MM.1S (cell line): ENCODE measurements at regions not wholly inside any gene's neighbourhood (a gene's known extent, or its start where the extent isn't known, plus 50 kb on each side); places are given as distances from the start of the nearest gene placed in this dataset.
"Not testable (repeated sequence)": the region's sequence is repeated elsewhere in the genome, so short reads cannot be mapped to it uniquely, and the experiment has no call there.

Source experiments
- DNase-seq: peaks from one replicate; pipeline ENCODE4 v3.0.0-alpha.2; 2015
- H2AFZ ChIP-seq: fragments of 300-600 bp; sonication (generic); 2 replicates; pipeline ENCODE4 v1.6.0; 2016; ENCODE audit warnings: antibody characterized with exemption, low read length
- H3F3A ChIP-seq: fragments of 300-600 bp; sonication (generic); 2 replicates; pipeline ENCODE4 v1.6.1; 2016; ENCODE audit warnings: mild to moderate bottlenecking, antibody characterized with exemption, low read length, moderate library complexity, mixed read lengths; ENCODE audit not compliant: insufficient read depth
- H3K27ac ChIP-seq: fragments of 300-600 bp; sonication (generic); 2 replicates; pipeline ENCODE4 v1.5.1; 2016; ENCODE audit warnings: mild to moderate bottlenecking, low read length
- H3K27me3 ChIP-seq: fragments of 300-600 bp; sonication (generic); replicated peaks from 2 replicates; pipeline ENCODE4 v1.6.0; 2016; ENCODE audit warnings: low read length; ENCODE audit not compliant: insufficient read depth
- H3K36me3 ChIP-seq: fragments of 300-600 bp; sonication (generic); replicated peaks from 2 replicates; pipeline ENCODE4 v1.6.1; 2016; ENCODE audit warnings: mild to moderate bottlenecking, low read length, mixed read lengths; ENCODE audit not compliant: insufficient read depth
- H3K4me1 ChIP-seq: fragments of 300-600 bp; sonication (generic); 2 replicates; pipeline ENCODE4 v1.6.1; 2016; ENCODE audit warnings: low read length, mixed read lengths
- H3K4me2 ChIP-seq: fragments of 300-600 bp; sonication (generic); 2 replicates; pipeline ENCODE4 v1.6.0; 2016; ENCODE audit warnings: low read depth, low read length
- H3K4me3 ChIP-seq: fragments of 300-600 bp; sonication (generic); 2 replicates; pipeline ENCODE4 v1.5.1; 2016; ENCODE audit warnings: low read length, mixed read lengths
- H3K79me2 ChIP-seq: fragments of 300-600 bp; sonication (generic); 2 replicates; pipeline ENCODE4 v1.6.1; 2016; ENCODE audit warnings: mixed run types, low read length, mixed read lengths
- H3K9ac ChIP-seq: fragments of 300-600 bp; sonication (generic); 2 replicates; pipeline ENCODE4 v1.6.1; 2016; ENCODE audit warnings: low read length, mixed read lengths
- H3K9me2 ChIP-seq: fragments of 300-600 bp; sonication (generic); replicated peaks from 2 replicates; pipeline ENCODE4 v1.6.1; 2016; ENCODE audit warnings: mild to moderate bottlenecking, low read length, mixed read lengths; ENCODE audit not compliant: insufficient read depth
- H3K9me3 ChIP-seq: fragments of 300-600 bp; sonication (generic); replicated peaks from 2 replicates; pipeline ENCODE4 v1.6.1; 2016; ENCODE audit warnings: mild to moderate bottlenecking, low read length, mixed read lengths; ENCODE audit not compliant: insufficient read depth
- H4K20me1 ChIP-seq: fragments of 300-600 bp; sonication (generic); 2 replicates; pipeline ENCODE4 v1.6.1; 2016; ENCODE audit warnings: mild to moderate bottlenecking, low read length, moderate library complexity, mixed read lengths; ENCODE audit not compliant: insufficient read depth
- CTCF ChIP-seq: fragments of 300-600 bp; sonication (generic); IDR thresholded peaks from 2 replicates; pipeline ENCODE4 v1.5.1; 2016; ENCODE audit warnings: antibody characterized with exemption, low read length, mixed read lengths
- EZH2 ChIP-seq: fragments of 300-600 bp; sonication (generic); optimal IDR thresholded peaks from 2 replicates; pipeline ENCODE3; 2017; ENCODE audit warnings: low read depth, mild to moderate bottlenecking, antibody characterized with exemption, low read length, mixed read lengths
- EZH2phosphoT487 ChIP-seq: fragments of 300-600 bp; sonication (generic); IDR thresholded peaks from 2 replicates; pipeline ENCODE4 v1.6.1; 2018; ENCODE audit warnings: antibody characterized with exemption, low read length

GRCh38 chr10:3955493-3955892, 170.5 kb upstream of the KLF6 start:
- H3K4me1 ChIP-seq, result no peaks in the 10 kb centered on the region
- no peak overlapping the region for H3K9ac ChIP-seq
- H3K27me3 ChIP-seq, result no peaks in the 10 kb centered on the region
- H2AFZ ChIP-seq, result no peak overlapping the region
- DNase-seq, result no peak
- H3K79me2 ChIP-seq, result no peaks in the 10 kb centered on the region
- no peak overlapping the region for H3K4me3 ChIP-seq
- H3F3A ChIP-seq, result no peaks in the 10 kb centered on the region
- H3K9me2 ChIP-seq, result no peaks in the 10 kb centered on the region
- TF ChIP-seq EZH2 (no peak), EZH2phosphoT487 (no peak), CTCF (no peak)
- no peak overlapping the region for H3K4me2 ChIP-seq
- H3K27ac ChIP-seq, result no peak overlapping the region
- H4K20me1 ChIP-seq, result no peaks in the 10 kb centered on the region
- no peaks in the 10 kb centered on the region for H3K36me3 ChIP-seq
- no peaks in the 10 kb centered on the region for H3K9me3 ChIP-seq

GRCh38 chr10:3954615-3955014, 169.6 kb upstream of the KLF6 start:
- no peak for DNase-seq
- Histone ChIP-seq H3K79me2 (no peaks in the 10 kb centered on the region), H3K4me2 (no peak overlapping the region), H3K36me3 (no peaks in the 10 kb centered on the region), H3K4me1 (no peaks in the 10 kb centered on the region), H3K27me3 (no peaks in the 10 kb centered on the region), H3K27ac (no peak overlapping the region), H2AFZ (no peak overlapping the region), H3K4me3 (no peak overlapping the region), H3F3A (no peaks in the 10 kb centered on the region), H4K20me1 (no peaks in the 10 kb centered on the region), H3K9me3 (no peaks in the 10 kb centered on the region), H3K9ac (no peak overlapping the region), H3K9me2 (no peaks in the 10 kb centered on the region)
- TF ChIP-seq CTCF (no peak), EZH2phosphoT487 (no peak), EZH2 (no peak)

GRCh38 chr10:3954007-3954406, 169.0 kb upstream of the KLF6 start:
- not testable (repeated sequence) for H3K9me2 ChIP-seq, H3K9ac ChIP-seq, H3K27ac ChIP-seq, H3K9me3 ChIP-seq, H3K4me3 ChIP-seq, H3K4me1 ChIP-seq, DNase-seq, H3K27me3 ChIP-seq, H3F3A ChIP-seq, H3K36me3 ChIP-seq, H3K79me2 ChIP-seq, H3K4me2 ChIP-seq, H2AFZ ChIP-seq, H4K20me1 ChIP-seq

GRCh38 chr10:3951993-3952392, 167.0 kb upstream of the KLF6 start:
- Histone ChIP-seq H3K36me3 (no peaks in the 10 kb centered on the region), H3K4me2 (no peak overlapping the region), H3K27ac (no peak overlapping the region), H3K9me3 (no peaks in the 10 kb centered on the region), H3K79me2 (no peaks in the 10 kb centered on the region), H3K9me2 (no peaks in the 10 kb centered on the region), H3K9ac (no peak overlapping the region), H3K4me1 (no peaks in the 10 kb centered on the region), H3F3A (no peaks in the 10 kb centered on the region), H3K27me3 (no peaks in the 10 kb centered on the region), H2AFZ (no peak overlapping the region), H4K20me1 (no peaks in the 10 kb centered on the region), H3K4me3 (no peak overlapping the region)
- TF ChIP-seq EZH2 (no peak), EZH2phosphoT487 (no peak), CTCF (no peak)
- DNase-seq, result no peak
